Tibial artery (tissue), 4 donors: ENCODE measurements at regions not wholly inside any gene's neighbourhood (a gene's known extent, or its start where the extent isn't known, plus 50 kb on each side); places are given as distances from the start of the nearest gene placed in this dataset.

Experiments
- DNase-seq, 2 donors: peaks; one replicate each; pipeline ENCODE4 v3.0.0-alpha.2; 2019
- H3K27ac ChIP-seq, 2 donors: fragments of 200-600 bp; sonication (generic) in 1 of 2; 1 replicate in 1 of 2; 2 replicates in 1 of 2; pipeline ENCODE4 v1.5.1; 2018 to 2019; ENCODE audit warnings: mild to moderate bottlenecking in 1 of 2
- H3K27me3 ChIP-seq, 2 donors: fragments of 200-600 bp; sonication (generic) in 1 of 2; one replicate each; pipeline versions ENCODE4 v1.5.1 to v1.6.0; 2016 to 2019
- H3K36me3 ChIP-seq, 3 donors: fragments of 200-600 bp; sonication (generic) in 2 of 3; one replicate each; pipeline ENCODE4 v1.5.1; 2016 to 2019; ENCODE audit warnings: mild to moderate bottlenecking in 2 of 3
- H3K4me1 ChIP-seq, 4 donors: fragments of 200-600 bp; sonication (generic) in 2 of 4; 1 replicate in 3 of 4; 2 replicates in 1 of 4; pipeline ENCODE4 v1.5.1; 2016 to 2019
- H3K4me3 ChIP-seq, 2 donors: fragments of 200-600 bp; sonication (generic) in 1 of 2; 1 replicate in 1 of 2; 2 replicates in 1 of 2; pipeline ENCODE4 v1.5.1; 2018 to 2019; ENCODE audit warnings: mild to moderate bottlenecking in 2 of 2
- H3K9me3 ChIP-seq, 3 donors: fragments of 200-600 bp; sonication (generic) in 1 of 3; one replicate each; pipeline ENCODE4 v1.5.1; 2016 to 2019
- intact Hi-C: fragments of 100-400 bp; cut with DNase I; formaldehyde crosslinking; loops from one replicate; pipeline ENCODE4 v1.15.0; 2023; ENCODE audit warnings: low total_unique reads
- TF ChIP-seq, protein P1 (sequence below), 2 experiments: fragments of 200-600 bp in 1 of 2; fragments of 450-650 bp in 1 of 2; IDR thresholded peaks; one replicate each; pipeline ENCODE4 v1.5.1; 2017 to 2019; ENCODE audit warnings: antibody characterized with exemption in 2 of 2, mild to moderate bottlenecking in 1 of 2, moderate library complexity in 1 of 2

GRCh38 chr10:14380746-14381145 lies 50.0 kb upstream of the FRMD4A start:
- TF ChIP-seq, protein P1, sequence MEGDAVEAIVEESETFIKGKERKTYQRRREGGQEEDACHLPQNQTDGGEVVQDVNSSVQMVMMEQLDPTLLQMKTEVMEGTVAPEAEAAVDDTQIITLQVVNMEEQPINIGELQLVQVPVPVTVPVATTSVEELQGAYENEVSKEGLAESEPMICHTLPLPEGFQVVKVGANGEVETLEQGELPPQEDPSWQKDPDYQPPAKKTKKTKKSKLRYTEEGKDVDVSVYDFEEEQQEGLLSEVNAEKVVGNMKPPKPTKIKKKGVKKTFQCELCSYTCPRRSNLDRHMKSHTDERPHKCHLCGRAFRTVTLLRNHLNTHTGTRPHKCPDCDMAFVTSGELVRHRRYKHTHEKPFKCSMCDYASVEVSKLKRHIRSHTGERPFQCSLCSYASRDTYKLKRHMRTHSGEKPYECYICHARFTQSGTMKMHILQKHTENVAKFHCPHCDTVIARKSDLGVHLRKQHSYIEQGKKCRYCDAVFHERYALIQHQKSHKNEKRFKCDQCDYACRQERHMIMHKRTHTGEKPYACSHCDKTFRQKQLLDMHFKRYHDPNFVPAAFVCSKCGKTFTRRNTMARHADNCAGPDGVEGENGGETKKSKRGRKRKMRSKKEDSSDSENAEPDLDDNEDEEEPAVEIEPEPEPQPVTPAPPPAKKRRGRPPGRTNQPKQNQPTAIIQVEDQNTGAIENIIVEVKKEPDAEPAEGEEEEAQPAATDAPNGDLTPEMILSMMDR (IDR thresholded peaks at IDR 0.05): no peak
- peaks cover 0 to 2% of the 10 kb centered on the region in 2 donors for H3K27me3 ChIP-seq
- H3K9me3 ChIP-seq: no peaks in the 10 kb centered on the region
- no peak overlapping the region for H3K4me3 ChIP-seq
- no peak for DNase-seq
- no peaks in the 10 kb centered on the region for H3K4me1 ChIP-seq
- H3K36me3 ChIP-seq: no peaks in the 10 kb centered on the region
- intact Hi-C loops: no loop called here
- H3K27ac ChIP-seq: no peak overlapping the region
